Lower lobe of right lung (tissue), 2 donors: ENCODE measurements at regions not wholly inside any gene's neighbourhood (a gene's known extent, or its start where the extent isn't known, plus 50 kb on each side); places are given as distances from the start of the nearest gene placed in this dataset.
A peak's percentile ranks its signal among the peaks of the same experiment; 100 is the strongest.

Experiments used
- ATAC-seq, 2 donors: fragments of 200-7000 bp; cut with Tn5 transposase; one replicate each; pipeline ENCODE4 v1.9.1; 2020 to 2022; ENCODE audit warnings: mild to moderate bottlenecking in 2 of 2, moderate library complexity in 2 of 2
- DNase-seq: peaks from one replicate; pipeline ENCODE4 v3.0.0-alpha.2; 2020
- H3K27ac ChIP-seq: fragments of 200-600 bp; one replicate; pipeline ENCODE4 v1.8.0; 2022
- H3K27me3 ChIP-seq: fragments of 200-600 bp; one replicate; pipeline ENCODE4 v1.8.0; 2022; ENCODE audit warnings: low read depth
- H3K36me3 ChIP-seq: fragments of 200-600 bp; one replicate; pipeline ENCODE4 v1.8.0; 2022; ENCODE audit warnings: mild to moderate bottlenecking
- H3K4me1 ChIP-seq: fragments of 200-600 bp; one replicate; pipeline ENCODE4 v1.8.0; 2022
- H3K4me3 ChIP-seq: fragments of 200-600 bp; one replicate; pipeline ENCODE4 v1.8.0; 2022; ENCODE audit warnings: mild to moderate bottlenecking
- H3K9me3 ChIP-seq: fragments of 200-600 bp; one replicate; pipeline ENCODE4 v1.8.0; 2022
- CTCF ChIP-seq: fragments of 200-600 bp; IDR thresholded peaks from one replicate; pipeline ENCODE4 v1.8.0; 2022; ENCODE audit warnings: antibody characterized with exemption, mild to moderate bottlenecking
- intact Hi-C: fragments of 100-400 bp; cut with DNase I; formaldehyde crosslinking; loops from one replicate; pipeline ENCODE4 v1.11.0; 2022
- donor health status: DM: no; HTN: yes; CAD: no; lungs with severe emphysema.

GRCh38 chr15:77838061-77838460 lies 205.3 kb upstream of the LINGO1 start:
- peak; percentile 24 for DNase-seq
- H3K36me3 ChIP-seq: no peaks in the 10 kb centered on the region
- intact Hi-C loops: no loop called here
- no peaks in the 10 kb centered on the region for H3K9me3 ChIP-seq
- H3K27me3 ChIP-seq: peaks cover 11% of the 10 kb centered on the region
- no peak overlapping the region for H3K4me3 ChIP-seq
- ATAC-seq: no peak
- no peak overlapping the region for H3K27ac ChIP-seq
- no peak for TF ChIP-seq CTCF
- no peaks in the 10 kb centered on the region for H3K4me1 ChIP-seq

GRCh38 chr15:77837649-77838025 lies 204.9 kb upstream of the LINGO1 start:
- ATAC-seq (no peak), DNase-seq (peak; percentile 14)
- intact Hi-C loops: no loop called here
- H3K4me3 ChIP-seq: no peak overlapping the region
- no peaks in the 10 kb centered on the region for H3K9me3 ChIP-seq
- H3K4me1 ChIP-seq: no peaks in the 10 kb centered on the region
- no peaks in the 10 kb centered on the region for H3K36me3 ChIP-seq
- TF ChIP-seq CTCF: no peak
- H3K27ac ChIP-seq: no peak overlapping the region
- peaks cover 11% of the 10 kb centered on the region for H3K27me3 ChIP-seq

- intact Hi-C loops: no loop called here
- DNase-seq (peak; percentile 20), ATAC-seq (no peak)
- Histone ChIP-seq H3K36me3 (no peaks in the 10 kb centered on the region), H3K4me1 (no peaks in the 10 kb centered on the region), H3K27me3 (peaks cover 11% of the 10 kb centered on the region), H3K4me3 (no peak overlapping the region), H3K27ac (no peak overlapping the region), H3K9me3 (no peaks in the 10 kb centered on the region)
- TF ChIP-seq CTCF: no peak
These were observed 204.4 kb upstream of the LINGO1 start for GRCh38 chr15:77836906-77837648.

GRCh38 chr15:77836121-77836692 lies 203.5 kb upstream of the LINGO1 start:
- intact Hi-C loops: no loop called here
- Histone ChIP-seq H3K4me1 (no peaks in the 10 kb centered on the region), H3K36me3 (no peaks in the 10 kb centered on the region), H3K9me3 (no peaks in the 10 kb centered on the region), H3K27ac (no peak overlapping the region), H3K4me3 (no peak overlapping the region), H3K27me3 (peaks cover 11% of the 10 kb centered on the region)
- no peak for TF ChIP-seq CTCF
- ATAC-seq (no peak), DNase-seq (no peak)

DNA sequence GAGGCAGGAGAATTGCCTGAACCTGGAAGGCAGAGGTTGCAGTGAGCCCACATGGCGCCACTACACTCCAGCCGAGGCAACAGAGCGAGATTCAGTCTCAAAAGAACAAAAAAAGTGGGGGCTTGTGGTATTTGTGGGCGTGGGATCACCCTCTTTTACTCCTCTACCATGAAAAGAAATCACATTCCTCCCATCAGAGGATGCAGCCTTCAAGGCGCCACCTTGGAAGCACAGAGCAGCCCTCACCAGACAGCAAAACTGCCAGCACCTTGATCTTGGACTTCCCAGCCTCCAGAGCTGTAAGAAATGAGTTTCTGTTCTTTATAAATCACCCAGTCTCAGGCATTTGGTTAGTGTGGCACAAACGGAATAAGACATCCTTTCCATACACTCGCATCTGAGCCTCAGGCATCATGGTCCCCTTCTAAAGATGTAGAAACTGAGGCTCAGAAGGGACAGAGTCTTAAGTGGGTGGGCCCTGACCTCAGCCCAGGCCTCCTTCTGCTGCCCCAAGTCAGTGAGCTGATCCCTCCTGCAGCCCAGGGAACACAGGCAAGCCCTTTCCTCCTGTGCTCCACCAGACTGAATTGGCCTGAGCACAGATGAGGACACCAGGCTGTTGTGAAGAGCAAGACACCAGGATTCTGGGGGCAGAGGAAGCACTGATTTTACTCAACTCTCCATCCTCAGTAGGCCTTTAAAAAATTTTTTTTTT lies 201.7 kb upstream of the LINGO1 start:
- ATAC-seq (no peak), DNase-seq (no peak)
- no peaks in the 10 kb centered on the region for H3K9me3 ChIP-seq
- intact Hi-C loops: no loop called here
- no peaks in the 10 kb centered on the region for H3K36me3 ChIP-seq
- TF ChIP-seq CTCF: no peak
- peaks cover 11% of the 10 kb centered on the region for H3K27me3 ChIP-seq
- no peaks in the 10 kb centered on the region for H3K4me1 ChIP-seq
- no peak overlapping the region for H3K4me3 ChIP-seq
- H3K27ac ChIP-seq: no peak overlapping the region
